AG04450 (cell line): ENCODE measurements at regions not wholly inside any gene's neighbourhood (a gene's known extent, or its start where the extent isn't known, plus 50 kb on each side); places are given as distances from the start of the nearest gene placed in this dataset.

Source experiments
- CTCF ChIA-PET: fragments of 300-600, 350-600 bp; formaldehyde crosslinking; extraction: SDS; loops from one replicate; lab custom pipeline; 2022; ENCODE audit warnings: antibody characterized with exemption, inconsistent platforms; lab: Charles Lee
- POLR2A ChIA-PET: fragments of 350-600 bp; formaldehyde crosslinking; extraction: SDS; loops from one replicate; lab custom pipeline; 2021; ENCODE audit warnings: antibody characterized with exemption, inconsistent platforms; lab: Yijun Ruan, JAX
- DNase-seq: peaks from one replicate; pipeline ENCODE4 v3.0.0-alpha.2; 2011; ENCODE audit warnings: low read depth, low spot score
- H3K27ac ChIP-seq: one replicate; pipeline ENCODE4 v1.5.1; 2012; ENCODE audit warnings: low read depth, low read length, control low read depth
- H3K27me3 ChIP-seq: one replicate; pipeline ENCODE4 v1.6.0; 2012; ENCODE audit warnings: low read length; ENCODE audit not compliant: control insufficient read depth, insufficient read depth
- H3K4me3 ChIP-seq: 2 replicates; pipeline ENCODE4 v1.5.1; 2011; ENCODE audit warnings: mild to moderate bottlenecking, low read depth, low read length, control low read depth
- H3K9me3 ChIP-seq: 2 replicates; pipeline ENCODE4 v1.5.1; 2012; ENCODE audit warnings: low read length; ENCODE audit not compliant: control insufficient read depth, insufficient read depth
- CTCF ChIP-seq: IDR thresholded peaks from 2 replicates; pipeline ENCODE4 v1.5.1; 2011; ENCODE audit warnings: low read depth, low read length, control low read depth, inconsistent platforms

DNA sequence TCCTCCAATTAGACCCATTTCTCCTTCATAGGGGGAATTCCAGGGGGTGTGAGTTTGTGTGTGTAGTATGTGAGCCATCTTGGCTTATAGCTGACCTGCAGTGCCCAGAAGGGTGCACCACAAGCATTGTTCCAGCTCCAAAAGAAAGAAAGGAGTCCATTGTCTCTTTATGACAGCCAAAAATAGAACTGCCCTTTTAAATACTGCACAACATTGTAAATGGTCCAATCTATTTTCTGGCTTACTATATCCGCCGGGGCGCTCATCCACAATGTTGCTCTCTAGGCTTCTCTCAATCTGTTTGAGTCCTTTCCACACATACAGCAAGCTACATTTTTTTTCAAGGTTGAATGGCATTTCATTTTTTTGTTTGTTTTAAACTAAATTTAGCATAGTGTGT lies 517.5 kb downstream of the STK39 start:
- DNase-seq: no peak
- no peaks in the 10 kb centered on the region for H3K27me3 ChIP-seq
- no peak overlapping the region for H3K4me3 ChIP-seq
- no peak overlapping the region for H3K27ac ChIP-seq
- POLR2A ChIA-PET: no interaction called here
- CTCF ChIA-PET: interaction anchor here (0.9 kb wide), 1 partner anchor 389 kb away, joined by 3 read pairs; no protein-coding TSS in a partner anchor
- TF ChIP-seq CTCF: no peak
- no peaks in the 10 kb centered on the region for H3K9me3 ChIP-seq

- Histone ChIP-seq H3K4me3 (no peak overlapping the region), H3K9me3 (no peaks in the 10 kb centered on the region), H3K27ac (no peak overlapping the region), H3K27me3 (no peaks in the 10 kb centered on the region)
- ChIA-PET POLR2A (no interaction called here), CTCF (no interaction called here)
- no peak for TF ChIP-seq CTCF
- no peak for DNase-seq
Measured at GRCh38 chr2:167726788-167727187, 520.6 kb downstream of the STK39 start.

DNA sequence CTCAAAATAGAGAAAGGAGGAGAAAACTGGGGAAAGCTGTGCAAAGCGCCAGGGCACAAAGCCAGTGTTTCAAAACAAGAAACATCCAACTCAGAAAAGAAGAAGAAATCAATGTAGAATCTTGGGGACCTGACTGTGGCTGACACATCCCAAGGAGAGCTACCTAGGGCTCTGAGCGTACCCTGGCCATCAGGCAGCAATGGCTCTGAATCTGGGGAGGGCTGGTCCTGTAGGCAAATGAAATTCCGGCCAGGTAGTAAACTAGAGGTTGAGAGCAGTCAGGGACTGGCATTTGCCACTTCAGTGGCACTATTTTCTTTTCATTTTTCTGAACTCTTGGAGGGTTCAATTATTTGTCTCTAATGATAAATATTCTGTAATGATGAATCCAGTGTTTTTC lies 525.8 kb downstream of the STK39 start:
- Histone ChIP-seq H3K27ac (no peak overlapping the region), H3K9me3 (no peaks in the 10 kb centered on the region), H3K4me3 (no peak overlapping the region), H3K27me3 (no peaks in the 10 kb centered on the region)
- TF ChIP-seq CTCF: no peak
- POLR2A ChIA-PET: no interaction called here
- CTCF ChIA-PET: no interaction called here
- DNase-seq: no peak

- CTCF ChIA-PET: no interaction called here
- TF ChIP-seq CTCF: no peak
- Histone ChIP-seq H3K4me3 (no peak overlapping the region), H3K27me3 (no peaks in the 10 kb centered on the region), H3K27ac (no peak overlapping the region), H3K9me3 (no peaks in the 10 kb centered on the region; the same call in 1 of the 2 replicates)
- POLR2A ChIA-PET: no interaction called here
- DNase-seq: no peak
Measured at GRCh38 chr2:167719410-167719809, 528.0 kb downstream of the STK39 start.

GRCh38 chr2:167718560-167718959 lies 528.8 kb downstream of the STK39 start:
- ChIA-PET CTCF (no interaction called here), POLR2A (no interaction called here)
- H3K27me3 ChIP-seq: no peaks in the 10 kb centered on the region
- TF ChIP-seq CTCF: no peak
- no peak overlapping the region for H3K27ac ChIP-seq
- no peaks in the 10 kb centered on the region; the same call in 1 of the 2 replicates for H3K9me3 ChIP-seq
- H3K4me3 ChIP-seq: no peak overlapping the region
- no peak for DNase-seq
